ENCODE measurements at regions not wholly inside any gene's neighbourhood (a gene's known extent, or its start where the extent isn't known, plus 50 kb on each side); places are given as distances from the start of the nearest gene placed in this dataset.

- no peak overlapping the region for H3K27ac ChIP-seq (ENCODE audit: extremely low read depth, low read depth, low read length)
- H3K36me3 ChIP-seq (ENCODE audit: control insufficient read depth in 2 of 2, insufficient read depth in 1 of 2, low read length in 2 of 2): no peaks in the 10 kb centered on the region
- POLR2A ChIA-PET: no interaction called here
- H3K4me3 ChIP-seq (ENCODE audit: low read depth, low read length): no peak overlapping the region
- CTCF ChIA-PET: no interaction called here
- TF ChIP-seq SETDB1 (IDR thresholded peaks at IDR 0.05; ENCODE audit: insufficient read length, low read length) (no peak), ZNF37A (tag by site-specific recombination; IDR thresholded peaks at IDR 0.05) (no peak)
- TF ChIP-seq, protein P1, sequence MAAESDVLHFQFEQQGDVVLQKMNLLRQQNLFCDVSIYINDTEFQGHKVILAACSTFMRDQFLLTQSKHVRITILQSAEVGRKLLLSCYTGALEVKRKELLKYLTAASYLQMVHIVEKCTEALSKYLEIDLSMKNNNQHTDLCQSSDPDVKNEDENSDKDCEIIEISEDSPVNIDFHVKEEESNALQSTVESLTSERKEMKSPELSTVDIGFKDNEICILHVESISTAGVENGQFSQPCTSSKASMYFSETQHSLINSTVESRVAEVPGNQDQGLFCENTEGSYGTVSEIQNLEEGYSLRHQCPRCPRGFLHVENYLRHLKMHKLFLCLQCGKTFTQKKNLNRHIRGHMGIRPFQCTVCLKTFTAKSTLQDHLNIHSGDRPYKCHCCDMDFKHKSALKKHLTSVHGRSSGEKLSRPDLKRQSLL (tag by site-specific recombination; IDR thresholded peaks at IDR 0.05): no peak
- TF ChIP-seq, protein P2, sequence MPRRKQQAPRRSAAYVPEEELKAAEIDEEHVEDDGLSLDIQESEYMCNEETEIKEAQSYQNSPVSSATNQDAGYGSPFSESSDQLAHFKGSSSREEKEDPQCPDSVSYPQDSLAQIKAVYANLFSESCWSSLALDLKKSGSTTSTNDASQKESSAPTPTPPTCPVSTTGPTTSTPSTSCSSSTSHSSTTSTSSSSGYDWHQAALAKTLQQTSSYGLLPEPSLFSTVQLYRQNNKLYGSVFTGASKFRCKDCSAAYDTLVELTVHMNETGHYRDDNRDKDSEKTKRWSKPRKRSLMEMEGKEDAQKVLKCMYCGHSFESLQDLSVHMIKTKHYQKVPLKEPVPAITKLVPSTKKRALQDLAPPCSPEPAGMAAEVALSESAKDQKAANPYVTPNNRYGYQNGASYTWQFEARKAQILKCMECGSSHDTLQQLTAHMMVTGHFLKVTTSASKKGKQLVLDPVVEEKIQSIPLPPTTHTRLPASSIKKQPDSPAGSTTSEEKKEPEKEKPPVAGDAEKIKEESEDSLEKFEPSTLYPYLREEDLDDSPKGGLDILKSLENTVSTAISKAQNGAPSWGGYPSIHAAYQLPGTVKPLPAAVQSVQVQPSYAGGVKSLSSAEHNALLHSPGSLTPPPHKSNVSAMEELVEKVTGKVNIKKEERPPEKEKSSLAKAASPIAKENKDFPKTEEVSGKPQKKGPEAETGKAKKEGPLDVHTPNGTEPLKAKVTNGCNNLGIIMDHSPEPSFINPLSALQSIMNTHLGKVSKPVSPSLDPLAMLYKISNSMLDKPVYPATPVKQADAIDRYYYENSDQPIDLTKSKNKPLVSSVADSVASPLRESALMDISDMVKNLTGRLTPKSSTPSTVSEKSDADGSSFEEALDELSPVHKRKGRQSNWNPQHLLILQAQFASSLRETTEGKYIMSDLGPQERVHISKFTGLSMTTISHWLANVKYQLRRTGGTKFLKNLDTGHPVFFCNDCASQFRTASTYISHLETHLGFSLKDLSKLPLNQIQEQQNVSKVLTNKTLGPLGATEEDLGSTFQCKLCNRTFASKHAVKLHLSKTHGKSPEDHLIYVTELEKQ (tag by site-specific recombination; IDR thresholded peaks at IDR 0.05; ENCODE audit: borderline replicate concordance): no peak
- H3K4me1 ChIP-seq (ENCODE audit: control insufficient read depth, insufficient read depth, low read length): no peaks in the 10 kb centered on the region
- H3K9me3 ChIP-seq (ENCODE audit: control insufficient read depth, insufficient read depth, low read depth, low read length): no peaks in the 10 kb centered on the region
These were observed 734.4 kb downstream of the MAFB start for GRCh38 chr20:39954621-39955020.

DNA sequence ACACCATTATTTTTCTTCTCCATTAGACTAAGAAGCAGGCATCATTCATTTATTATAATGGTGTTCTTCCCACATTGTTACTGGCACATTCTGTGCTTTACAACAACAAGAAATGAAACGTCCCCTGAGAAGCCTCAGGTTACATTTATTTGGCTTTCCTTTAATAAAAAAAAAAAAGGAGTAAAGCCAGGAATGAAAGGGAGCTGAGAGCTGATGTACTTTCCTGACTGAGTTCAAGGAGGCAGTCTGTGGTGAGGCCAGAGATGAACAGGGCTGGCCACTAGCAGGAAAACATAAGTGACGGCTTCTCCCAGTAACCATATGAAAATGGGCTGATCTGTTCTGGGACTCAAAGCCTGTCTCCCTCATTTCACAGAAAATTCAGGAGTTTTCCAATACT lies 742.1 kb downstream of the MAFB start:
- POLR2A ChIA-PET: no interaction called here

GRCh38 chr20:39946053-39946810 lies 742.8 kb downstream of the MAFB start:
- ChIA-PET POLR2A (no interaction called here), CTCF (no interaction called here)
- TF ChIP-seq ZNF426 (tag by site-specific recombination; IDR thresholded peaks at IDR 0.05) (no peak), ZNF48 (tag by site-specific recombination; IDR thresholded peaks at IDR 0.05) (no peak), OVOL3 (tag by site-specific recombination; IDR thresholded peaks at IDR 0.05) (no peak), ZSCAN16 (tag by site-specific recombination; IDR thresholded peaks at IDR 0.05) (no peak), ZNF518A (tag by site-specific recombination; conservative IDR thresholded peaks at IDR 0.05; ENCODE audit: low read depth) (no peak)
- TF ChIP-seq, protein P3, sequence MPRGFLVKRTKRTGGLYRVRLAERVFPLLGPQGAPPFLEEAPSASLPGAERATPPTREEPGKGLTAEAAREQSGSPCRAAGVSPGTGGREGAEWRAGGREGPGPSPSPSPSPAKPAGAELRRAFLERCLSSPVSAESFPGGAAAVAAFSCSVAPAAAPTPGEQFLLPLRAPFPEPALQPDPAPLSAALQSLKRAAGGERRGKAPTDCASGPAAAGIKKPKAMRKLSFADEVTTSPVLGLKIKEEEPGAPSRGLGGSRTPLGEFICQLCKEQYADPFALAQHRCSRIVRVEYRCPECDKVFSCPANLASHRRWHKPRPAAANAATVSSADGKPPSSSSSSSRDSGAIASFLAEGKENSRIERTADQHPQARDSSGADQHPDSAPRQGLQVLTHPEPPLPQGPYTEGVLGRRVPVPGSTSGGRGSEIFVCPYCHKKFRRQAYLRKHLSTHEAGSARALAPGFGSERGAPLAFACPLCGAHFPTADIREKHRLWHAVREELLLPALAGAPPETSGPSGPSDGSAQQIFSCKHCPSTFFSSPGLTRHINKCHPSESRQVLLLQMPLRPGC (tag by site-specific recombination; IDR thresholded peaks at IDR 0.05): no peak

More for the DNA sequence above, 742.1 kb downstream of the MAFB start:
- Histone ChIP-seq H3K4me3 (ENCODE audit: low read depth, low read length) (no peak overlapping the region), H3K4me1 (ENCODE audit: control insufficient read depth, insufficient read depth, low read length) (no peaks in the 10 kb centered on the region), H3K27ac (ENCODE audit: extremely low read depth, low read depth, low read length) (no peak overlapping the region), H3K36me3 (ENCODE audit: control insufficient read depth in 2 of 2, insufficient read depth in 1 of 2, low read length in 2 of 2) (no peaks in the 10 kb centered on the region), H3K9me3 (ENCODE audit: control insufficient read depth, insufficient read depth, low read depth, low read length) (no peaks in the 10 kb centered on the region)
- CTCF ChIA-PET: no interaction called here
- TF ChIP-seq ZNF580 (tag by site-specific recombination; IDR thresholded peaks at IDR 0.05): no peak
- no peak for TF ChIP-seq ZNF169 (tag by site-specific recombination; IDR thresholded peaks at IDR 0.05)
- TF ChIP-seq, protein P1 (tag by site-specific recombination; IDR thresholded peaks at IDR 0.05): no peak
- no peak for TF ChIP-seq ZNF488 (tag by site-specific recombination; IDR thresholded peaks at IDR 0.05)
- TF ChIP-seq OSR2 (tag by site-specific recombination; IDR thresholded peaks at IDR 0.05): no peak
- no peak for TF ChIP-seq ZNF623 (tag by site-specific recombination; IDR thresholded peaks at IDR 0.05)
- TF ChIP-seq ZNF596 (tag by site-specific recombination; IDR thresholded peaks at IDR 0.05): no peak
- TF ChIP-seq ZNF768 (tag by site-specific recombination; IDR thresholded peaks at IDR 0.05): no peak

More at GRCh38 chr20:39946053-39946810, 742.8 kb downstream of the MAFB start:
- Histone ChIP-seq H3K4me3 (ENCODE audit: low read depth, low read length) (no peak overlapping the region), H3K4me1 (ENCODE audit: control insufficient read depth, insufficient read depth, low read length) (no peaks in the 10 kb centered on the region), H3K9me3 (ENCODE audit: control insufficient read depth, insufficient read depth, low read depth, low read length) (no peaks in the 10 kb centered on the region), H3K36me3 (ENCODE audit: control insufficient read depth in 2 of 2, insufficient read depth in 1 of 2, low read length in 2 of 2) (no peaks in the 10 kb centered on the region), H3K27ac (ENCODE audit: extremely low read depth, low read depth, low read length) (no peak overlapping the region)

All from HEK293 (cell line).